Caco-2 (cell line): ENCODE measurements at regions not wholly inside any gene's neighbourhood (a gene's known extent, or its start where the extent isn't known, plus 50 kb on each side); places are given as distances from the start of the nearest gene placed in this dataset.

ENCODE experiments used
- BruUV-seq: library from RNA; stranded (reverse); fragments of 400-500 nt; replicated peaks from 2 replicates; lab custom pipeline; 2021; lab: Mats Ljungman, UMichigan
- CTCF ChIA-PET: fragments of 300-600 bp; sonication (Branson Sonifier 250); formaldehyde crosslinking; loops from one replicate; lab custom pipeline; 2022; ENCODE audit warnings: antibody characterized with exemption; lab: Charles Lee
- POLR2A ChIA-PET: fragments of 300-600 bp; sonication (Branson Sonifier 250); formaldehyde crosslinking; loops from one replicate; lab custom pipeline; 2022; ENCODE audit warnings: antibody characterized with exemption; lab: Charles Lee
- DNase-seq, 2 experiments: peaks; one replicate each; pipeline versions ENCODE4 v3.0.0 to v3.0.0-alpha.2; 2020 to 2022
- H3K27me3 ChIP-seq: replicated peaks from 2 replicates; pipeline ENCODE4 v1.6.0; 2011; ENCODE audit warnings: low read length; ENCODE audit not compliant: control insufficient read depth, insufficient read depth
- H3K36me3 ChIP-seq: 2 replicates; pipeline ENCODE4 v1.5.1; 2011; ENCODE audit warnings: low read length; ENCODE audit not compliant: control insufficient read depth, insufficient read depth
- H3K4me1 ChIP-seq: fragments of 250-450 bp; sonication (Bioruptor Pico); 2 replicates; pipeline ENCODE4 v1.5.1; 2020; ENCODE audit warnings: mild to moderate bottlenecking
- H3K4me3 ChIP-seq: 2 replicates; pipeline ENCODE4 v1.5.1; 2011; ENCODE audit warnings: low read depth, mild to moderate bottlenecking, control low read depth, low read length
- H3K9me3 ChIP-seq: fragments of 250-450 bp; sonication (Bioruptor Pico); 2 replicates; pipeline ENCODE4 v1.5.1; 2020; ENCODE audit warnings: mild to moderate bottlenecking, moderate library complexity
- H3K27ac Mint-ChIP-seq: one replicate; pipeline ENCODE4 v1.8.0; 2022; ENCODE audit warnings: mixed read lengths; ENCODE audit not compliant: unreplicated experiment
- H3K27me3 Mint-ChIP-seq: one replicate; pipeline ENCODE4 v1.8.0; 2022; ENCODE audit warnings: mixed read lengths; ENCODE audit not compliant: insufficient read depth, unreplicated experiment
- H3K36me3 Mint-ChIP-seq: one replicate; pipeline ENCODE4 v1.8.0; 2022; ENCODE audit warnings: mild to moderate bottlenecking, mixed read lengths; ENCODE audit not compliant: insufficient read depth, unreplicated experiment
- H3K4me1 Mint-ChIP-seq: one replicate; pipeline ENCODE4 v1.8.0; 2022; ENCODE audit warnings: low read depth, mixed read lengths; ENCODE audit not compliant: unreplicated experiment
- H3K4me3 Mint-ChIP-seq: one replicate; pipeline ENCODE4 v1.8.0; 2022; ENCODE audit warnings: mild to moderate bottlenecking, moderate library complexity, mixed read lengths; ENCODE audit not compliant: unreplicated experiment
- H3K9me3 Mint-ChIP-seq: one replicate; pipeline ENCODE4 v1.8.0; 2022; ENCODE audit warnings: mixed read lengths; ENCODE audit not compliant: unreplicated experiment
- CTCF ChIP-seq, 2 experiments: fragments of 200-600 bp in 1 of 2; IDR thresholded peaks; 1 replicate in 1 of 2; 2 replicates in 1 of 2; pipeline versions ENCODE4 v1.5.1 to v1.8.0; 2011 to 2022; ENCODE audit warnings: antibody characterized with exemption in 1 of 2, control low read depth in 1 of 2, inconsistent platforms in 1 of 2, low read depth in 1 of 2, low read length in 1 of 2, mild to moderate bottlenecking in 1 of 2, moderate library complexity in 1 of 2; ENCODE audit not compliant: insufficient read depth in 1 of 2, severe bottlenecking in 1 of 2, unreplicated experiment in 1 of 2
- intact Hi-C: fragments of 100-400 bp; cut with micrococcal nuclease; formaldehyde crosslinking; loops from one replicate; pipeline ENCODE4 v1.10.0; 2022; ENCODE audit not compliant: unreplicated experiment

DNA sequence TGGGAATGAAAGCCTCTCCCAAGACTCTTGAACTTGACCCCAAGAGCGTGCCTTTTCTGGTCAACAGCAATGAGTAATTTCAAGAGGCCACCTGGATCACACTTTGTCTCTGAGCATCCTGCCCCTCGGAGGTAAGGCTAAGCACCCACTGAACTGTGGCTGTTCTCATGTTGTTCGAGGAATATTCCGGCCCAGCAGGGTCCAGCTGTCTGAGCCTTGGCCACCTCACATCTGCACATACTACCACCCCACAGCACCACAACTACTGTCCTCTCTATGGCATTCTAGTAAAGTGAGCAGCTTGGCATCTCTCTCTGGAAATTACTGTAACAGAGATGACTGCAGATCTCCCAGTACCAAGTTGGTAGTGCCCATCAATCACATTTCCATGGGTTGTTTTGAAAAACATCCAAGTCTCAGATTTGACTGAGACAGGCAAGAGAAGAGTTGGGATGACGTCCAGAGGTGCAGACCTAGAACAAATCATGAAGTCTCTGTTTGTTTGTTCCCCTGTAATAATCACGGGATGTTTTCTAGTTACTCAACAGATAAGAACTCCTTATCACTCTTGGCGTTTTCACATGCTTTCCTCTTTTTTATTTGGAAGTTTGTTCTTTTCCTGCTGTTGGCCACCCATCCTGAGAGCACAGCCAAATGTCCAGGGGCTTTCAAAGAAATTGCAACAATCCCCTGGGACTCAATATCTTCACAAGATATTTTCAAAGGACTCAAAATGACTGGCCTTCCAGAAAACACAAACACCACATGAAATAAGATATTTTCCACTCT is 336.0 kb upstream of the TNP1 start:
- intact Hi-C loops, result no loop called here
- no peak for TF ChIP-seq CTCF (IDR thresholded peaks at IDR 0.05; ENCODE audit: insufficient read depth in 1 of 2, low read depth in 1 of 2, low read length in 1 of 2, severe bottlenecking in 1 of 2, unreplicated experiment in 1 of 2)
- H3K27me3 Mint-ChIP-seq, result peaks cover 23% of the 10 kb centered on the region
- peaks cover 15% of the 10 kb centered on the region for H3K9me3 Mint-ChIP-seq
- Histone ChIP-seq H3K9me3 (no peaks in the 10 kb centered on the region), H3K36me3 (no peaks in the 10 kb centered on the region), H3K4me3 (no peak overlapping the region), H3K4me1 (no peaks in the 10 kb centered on the region), H3K27me3 (no peaks in the 10 kb centered on the region; the same call in 1 of the 2 replicates)
- no peak overlapping the region for H3K27ac Mint-ChIP-seq
- BruUV-seq, result no TSS peak
- no peaks in the 10 kb centered on the region for H3K36me3 Mint-ChIP-seq
- peaks cover 6% of the 10 kb centered on the region for H3K4me1 Mint-ChIP-seq
- POLR2A ChIA-PET, result no interaction called here
- CTCF ChIA-PET, result no interaction called here
- DNase-seq, result no peak
- H3K4me3 Mint-ChIP-seq, result no peak overlapping the region

GRCh38 chr2:217195016-217195415 is 335.2 kb upstream of the TNP1 start:
- intact Hi-C loops, result no loop called here
- peaks cover 6% of the 10 kb centered on the region for H3K4me1 Mint-ChIP-seq
- H3K36me3 Mint-ChIP-seq, result no peaks in the 10 kb centered on the region
- no peak overlapping the region for H3K4me3 Mint-ChIP-seq
- H3K27me3 ChIP-seq, result no peaks in the 10 kb centered on the region; the same call in 1 of the 2 replicates
- no peaks in the 10 kb centered on the region for H3K4me1 ChIP-seq
- H3K9me3 ChIP-seq, result no peaks in the 10 kb centered on the region
- H3K36me3 ChIP-seq, result no peaks in the 10 kb centered on the region
- TF ChIP-seq CTCF (IDR thresholded peaks at IDR 0.05; ENCODE audit: insufficient read depth in 1 of 2, low read depth in 1 of 2, low read length in 1 of 2, severe bottlenecking in 1 of 2, unreplicated experiment in 1 of 2), result no peak
- ChIA-PET CTCF (no interaction called here), POLR2A (no interaction called here)
- DNase-seq, result no peak
- peaks cover 15% of the 10 kb centered on the region for H3K9me3 Mint-ChIP-seq
- H3K4me3 ChIP-seq, result no peak overlapping the region
- H3K27me3 Mint-ChIP-seq, result peaks cover 23% of the 10 kb centered on the region
- no peak overlapping the region for H3K27ac Mint-ChIP-seq
- no TSS peak for BruUV-seq

GRCh38 chr2:217193431-217194340 is 333.8 kb upstream of the TNP1 start:
- CTCF ChIA-PET, result no interaction called here
- intact Hi-C loops, result no loop called here
- no peaks in the 10 kb centered on the region for H3K4me1 ChIP-seq

More at GRCh38 chr2:217193431-217194340, 333.8 kb upstream of the TNP1 start:
- no peaks in the 10 kb centered on the region for H3K36me3 ChIP-seq
- BruUV-seq, result no TSS peak
- Mint-ChIP-seq H3K27me3 (peaks cover 21% of the 10 kb centered on the region), H3K4me1 (peaks cover 6% of the 10 kb centered on the region), H3K9me3 (peaks cover 15% of the 10 kb centered on the region), H3K27ac (no peak overlapping the region), H3K4me3 (no peak overlapping the region), H3K36me3 (no peaks in the 10 kb centered on the region)
- TF ChIP-seq CTCF (IDR thresholded peaks at IDR 0.05; ENCODE audit: insufficient read depth in 1 of 2, low read depth in 1 of 2, low read length in 1 of 2, severe bottlenecking in 1 of 2, unreplicated experiment in 1 of 2), result no peak
- POLR2A ChIA-PET, result no interaction called here
- H3K9me3 ChIP-seq, result no peaks in the 10 kb centered on the region
- no peaks in the 10 kb centered on the region; the same call in 1 of the 2 replicates for H3K27me3 ChIP-seq
- H3K4me3 ChIP-seq, result no peak overlapping the region
- DNase-seq, result no peak
